Right forelimb (tissue), 1 donor: ENCODE measurements at regions not wholly inside any gene's neighbourhood (a gene's known extent, or its start where the extent isn't known, plus 50 kb on each side); places are given as distances from the start of the nearest gene placed in this dataset.
A peak's percentile ranks its signal among the peaks of the same experiment; 100 is the strongest.
"Not testable (repeated sequence)": the region's sequence is repeated elsewhere in the genome, so short reads cannot be mapped to it uniquely, and the experiment has no call there.

Experiments
- DNase-seq: peaks from one replicate; pipeline ENCODE4 v3.0.0-alpha.2; 2018

DNA sequence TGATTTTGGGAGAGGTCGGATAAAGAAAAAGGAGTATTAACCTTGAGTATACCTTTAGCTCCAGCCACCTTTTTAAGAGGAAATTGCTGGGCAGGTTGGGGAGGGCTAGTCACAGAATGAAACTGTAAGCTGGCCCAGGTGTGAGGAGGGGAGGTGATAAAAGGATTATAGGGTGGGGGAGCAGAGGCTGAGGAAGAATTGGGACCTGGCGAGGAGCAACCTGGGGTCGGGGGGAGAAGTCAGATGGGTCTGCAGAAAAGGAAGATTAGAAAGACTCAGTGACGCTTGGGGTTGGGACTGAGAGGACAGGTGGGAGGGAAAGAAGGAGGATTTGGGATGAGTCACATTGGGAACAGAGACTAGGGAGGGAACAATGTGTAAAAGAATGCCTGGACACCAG, 1548.5 kb upstream of the WWC1 start:
- DNase-seq: not testable (repeated sequence)

DNA sequence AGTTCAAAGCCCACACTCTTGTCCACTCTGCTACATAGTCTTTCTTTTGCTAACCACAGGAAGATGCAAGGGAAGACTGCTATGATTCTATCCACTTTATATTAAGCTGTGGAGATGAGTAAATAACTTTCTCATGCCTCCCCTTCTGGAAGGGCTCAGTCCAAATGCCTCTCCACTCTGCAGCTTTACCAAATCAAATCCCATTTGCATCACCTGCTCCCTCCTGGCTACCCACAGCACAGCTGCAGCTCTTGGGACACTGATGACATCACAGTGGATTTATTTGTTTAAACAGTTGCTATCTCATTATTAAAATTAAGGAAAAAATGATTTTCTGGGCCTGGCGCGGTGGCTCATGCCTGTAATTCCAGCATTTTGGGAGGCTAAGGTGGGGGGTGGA, 1544.9 kb upstream of the WWC1 start:
- DNase-seq: no peak

DNA sequence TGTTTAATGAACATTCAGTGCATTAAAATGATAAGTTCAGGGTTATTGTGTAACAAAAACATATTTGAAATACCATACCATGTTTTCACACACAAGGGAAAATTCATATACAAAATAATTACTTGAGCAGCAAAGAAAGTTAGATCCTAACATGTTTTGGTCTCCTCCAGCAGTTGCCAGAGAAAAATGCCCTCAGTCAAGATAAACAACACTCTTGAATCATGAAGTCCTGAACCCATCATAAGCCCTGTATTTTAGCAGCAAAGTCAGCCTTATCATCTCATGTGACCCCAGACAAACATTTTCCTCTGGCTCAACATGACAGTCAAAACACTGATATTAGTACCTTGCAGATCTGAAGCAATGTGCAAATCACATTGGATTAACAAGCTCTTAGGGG, 1541.1 kb upstream of the WWC1 start:
- no peak for DNase-seq

DNA sequence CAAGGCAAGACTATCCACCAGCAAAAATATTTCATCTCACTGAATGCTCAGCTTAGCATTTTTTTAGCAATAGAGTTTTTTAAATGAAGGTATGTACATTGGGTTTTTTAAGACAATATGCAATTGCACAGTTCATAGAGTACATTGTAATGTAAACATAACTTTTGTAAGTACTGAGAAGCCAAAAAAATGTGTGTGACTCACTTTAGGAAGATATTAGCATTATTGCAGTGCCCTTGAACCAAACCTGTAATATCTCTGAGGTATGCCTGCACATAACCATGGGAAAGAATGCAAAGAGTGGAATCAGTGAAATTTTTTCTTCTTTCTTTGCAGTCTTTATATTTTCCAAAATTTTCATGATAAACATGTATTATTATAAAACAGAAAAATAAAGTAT, 1533.3 kb upstream of the WWC1 start:
- DNase-seq: no peak

DNA sequence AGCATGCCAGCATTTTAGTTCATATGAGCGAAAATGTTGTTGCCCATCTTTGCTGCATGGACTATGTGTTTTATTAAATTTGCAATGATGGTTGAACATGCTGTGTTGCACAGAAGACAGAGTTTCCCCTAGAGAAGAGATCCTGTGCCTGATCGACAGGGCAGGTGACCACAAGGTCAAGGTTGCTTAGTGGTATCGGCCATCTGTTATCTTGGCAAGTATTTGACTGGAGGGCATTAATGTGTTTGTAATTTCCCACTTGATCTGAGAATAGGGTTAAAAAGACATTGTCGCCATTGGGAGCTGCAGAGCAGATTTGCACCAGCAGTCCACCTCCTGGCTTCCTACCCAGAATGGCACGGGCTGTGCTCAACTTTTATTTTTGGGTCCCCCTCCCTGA, 1523.6 kb upstream of the WWC1 start:
- DNase-seq: no peak

DNA sequence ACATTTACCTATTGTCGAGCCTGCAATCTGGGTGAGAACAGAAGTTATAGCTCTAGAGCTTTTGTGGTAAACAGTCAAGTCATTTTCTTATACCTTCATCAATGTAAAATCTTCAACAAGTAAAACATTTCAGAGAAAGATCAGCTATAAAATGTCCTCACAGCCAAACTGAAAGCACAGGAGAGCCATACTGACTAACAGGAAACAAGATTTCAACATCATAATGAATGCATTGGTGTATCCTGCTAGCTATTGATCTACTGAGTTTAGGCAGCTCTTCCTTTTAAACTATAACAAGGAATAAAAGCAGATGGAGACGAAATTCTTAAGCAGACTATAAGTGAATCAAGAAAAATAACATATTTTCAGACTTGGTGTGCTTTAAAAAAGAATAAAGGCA, 1522.9 kb upstream of the WWC1 start:
- DNase-seq: no peak

DNA sequence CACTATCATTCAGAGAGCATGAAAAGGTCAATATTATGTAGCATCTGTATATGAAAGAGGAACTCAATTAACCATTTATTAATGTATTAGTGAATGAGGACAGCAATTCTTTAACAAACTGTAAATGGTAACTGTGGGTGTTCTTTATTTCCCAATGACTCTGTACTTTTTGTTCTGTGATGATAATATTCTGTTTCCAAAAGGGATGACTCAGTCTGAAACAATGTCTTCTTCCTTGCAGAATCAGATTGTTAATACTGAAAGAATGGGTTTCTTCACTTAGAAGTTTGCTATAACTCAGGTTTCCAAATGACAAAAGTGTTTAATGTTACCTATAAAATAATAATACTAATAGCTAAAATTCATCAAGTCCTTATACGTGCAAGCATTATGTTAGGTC, 1518.7 kb upstream of the WWC1 start:
- DNase-seq: no peak

DNA sequence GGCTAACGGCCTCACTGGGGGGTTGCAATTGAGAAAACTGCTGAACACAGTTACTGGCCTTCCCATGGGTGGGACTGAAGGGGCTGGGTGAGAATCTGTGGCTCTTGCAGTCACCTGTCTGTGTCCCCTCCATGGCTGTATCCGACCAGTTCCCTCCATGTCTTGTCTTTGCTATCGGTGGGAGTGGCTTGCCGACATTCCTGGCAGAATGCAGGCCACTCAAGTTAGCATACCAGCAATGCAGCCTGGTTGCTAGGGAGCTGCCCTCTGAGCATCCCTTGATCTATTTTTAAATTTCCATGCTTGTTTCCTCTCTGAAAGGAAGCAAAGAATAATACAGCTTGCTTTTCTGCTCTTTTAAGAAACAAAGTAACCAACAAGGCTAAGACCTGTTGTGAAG, 1509.7 kb upstream of the WWC1 start:
- DNase-seq: no peak

DNA sequence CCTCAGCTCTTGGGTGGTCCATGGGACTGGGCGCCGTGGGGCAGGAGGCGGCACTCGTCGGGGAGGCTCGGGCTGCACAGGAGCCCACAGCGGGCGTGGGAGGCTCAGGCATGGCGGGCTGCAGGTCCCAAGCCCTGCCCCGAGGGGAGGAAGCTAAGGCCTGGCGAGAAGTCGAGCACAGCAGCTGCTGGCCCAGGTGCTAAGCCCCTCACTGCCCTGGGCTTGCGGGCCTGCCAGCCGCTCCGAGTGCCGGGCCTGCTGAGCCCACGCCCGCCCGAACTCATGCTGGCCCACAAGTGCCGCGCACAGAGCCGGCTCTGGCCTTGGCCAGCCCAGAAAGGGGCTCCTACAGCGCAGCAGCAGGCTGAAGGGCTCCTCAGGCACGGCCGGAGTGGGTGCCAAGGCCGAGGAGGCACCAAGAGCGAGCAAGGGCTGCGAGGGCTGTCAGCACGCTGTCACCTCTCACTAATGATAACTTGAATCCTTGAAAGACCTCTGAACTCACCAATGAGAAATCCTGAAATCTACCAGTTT, 1506.8 kb upstream of the WWC1 start:
- DNase-seq: no peak

DNA sequence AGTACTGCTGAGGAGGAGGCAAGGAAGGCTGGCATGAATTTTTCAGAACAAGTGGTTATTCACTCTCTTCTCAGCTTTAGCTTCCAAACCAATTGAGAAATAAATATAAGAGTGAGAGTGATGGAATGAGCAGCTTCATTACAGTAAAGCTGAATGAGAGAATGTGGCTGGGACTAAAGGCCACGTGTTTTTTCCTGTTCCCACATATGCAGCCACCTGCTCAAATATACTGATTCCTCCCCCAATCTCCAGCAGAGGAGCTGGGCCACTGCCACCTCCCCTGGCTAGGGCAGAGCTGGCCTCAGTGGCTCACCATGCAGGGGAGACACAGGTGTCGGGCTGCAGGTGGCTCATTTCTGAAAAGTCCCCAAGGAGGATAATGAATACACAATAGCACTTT, 1505.3 kb upstream of the WWC1 start:
- DNase-seq: no peak

DNA sequence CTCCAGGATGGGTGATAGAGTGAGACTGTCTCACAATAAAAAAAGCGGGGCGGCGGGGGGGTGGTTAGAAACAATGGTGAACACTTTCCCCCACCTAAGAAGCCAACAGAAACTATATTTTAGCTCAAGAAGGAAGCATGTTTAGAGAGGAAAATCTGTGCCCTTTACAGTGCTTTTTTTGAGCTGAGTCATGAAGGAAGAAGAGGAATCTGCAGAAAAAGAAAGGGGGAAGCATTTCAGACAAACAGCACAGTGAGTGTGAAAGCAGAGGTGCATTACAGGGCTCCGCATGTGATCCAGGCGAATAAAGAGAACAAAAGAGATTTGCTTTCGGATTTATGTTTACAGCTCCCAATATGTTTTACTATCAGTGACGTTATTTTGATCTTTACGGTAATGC, 1504.6 kb upstream of the WWC1 start:
- no peak for DNase-seq

DNA sequence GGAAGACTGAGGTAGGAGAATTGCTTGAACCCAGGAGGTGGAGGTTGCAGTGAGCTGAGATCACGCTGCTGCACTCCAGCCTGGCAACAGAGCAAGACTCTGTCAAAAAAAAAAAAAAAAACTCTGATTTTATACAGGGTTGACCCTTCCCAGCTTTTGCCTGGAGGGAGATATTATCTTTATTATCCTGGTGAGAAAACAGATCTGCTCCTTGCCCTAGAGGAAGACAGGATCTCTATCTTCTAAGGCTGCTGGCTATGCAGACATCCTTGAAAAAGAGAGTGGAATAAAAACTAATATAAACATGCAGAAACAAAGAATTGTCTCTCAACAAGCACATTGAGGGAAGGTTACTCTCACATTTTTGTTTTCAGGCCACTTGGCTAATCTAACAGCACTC, 1503.4 kb upstream of the WWC1 start:
- DNase-seq: no peak

DNA sequence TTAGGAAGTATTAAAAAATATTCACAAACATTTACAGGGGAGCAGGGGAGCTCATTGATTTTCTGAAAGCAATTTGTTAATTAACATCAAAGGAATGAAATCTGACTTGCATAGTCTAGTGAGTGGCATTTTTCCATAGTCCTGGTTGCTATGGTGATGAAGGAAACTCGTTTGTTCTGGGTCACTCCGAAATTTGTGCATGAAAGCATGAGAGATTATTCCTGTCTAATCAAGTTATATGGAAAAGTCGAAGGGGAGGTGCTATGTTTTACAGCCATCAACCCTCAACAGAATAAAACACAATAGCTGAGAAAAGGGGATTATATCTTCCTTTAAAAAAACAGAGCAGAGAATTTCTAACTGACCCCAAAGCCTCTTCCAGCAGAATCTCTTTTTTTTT, 1495.7 kb upstream of the WWC1 start:
- no peak for DNase-seq

DNA sequence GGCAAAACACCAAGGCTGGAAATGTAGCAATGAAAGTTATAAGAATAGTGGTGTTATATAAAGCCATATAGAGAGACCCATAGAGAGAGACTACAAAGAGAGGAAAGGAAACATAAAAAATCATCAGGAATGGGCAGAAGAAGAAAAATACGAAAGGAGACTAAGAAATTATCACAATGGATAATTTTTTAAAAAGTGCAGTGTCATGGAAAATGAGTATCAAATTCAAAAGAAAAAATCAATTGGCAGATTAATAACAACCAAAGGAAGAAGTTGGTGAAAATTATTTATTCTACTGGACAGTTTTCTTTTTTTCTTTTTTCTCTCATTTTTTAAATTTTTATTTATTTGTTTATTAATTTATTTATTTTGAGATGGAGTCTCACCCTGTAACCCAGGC, 1488.4 kb upstream of the WWC1 start:
- DNase-seq: no peak

DNA sequence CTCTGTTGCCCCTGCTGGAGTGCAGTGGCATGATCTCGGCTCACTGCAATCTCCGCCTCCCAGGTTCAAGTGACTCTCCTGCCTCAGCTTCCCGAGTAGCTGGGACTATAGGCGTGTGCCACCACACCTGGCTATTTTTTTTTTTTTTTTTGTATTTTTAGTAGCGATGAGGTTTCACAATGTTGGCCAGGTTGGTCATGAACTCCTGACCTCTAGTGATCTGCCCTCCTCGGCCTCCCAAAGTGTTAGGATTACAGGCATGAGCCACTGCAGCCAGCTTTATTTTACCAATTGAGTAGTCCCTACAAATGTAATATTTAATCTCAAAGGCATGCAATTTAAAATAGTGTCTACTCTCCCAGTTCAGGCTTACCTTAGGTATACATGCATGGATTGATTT, 1487.2 kb upstream of the WWC1 start:
- DNase-seq: not testable (repeated sequence)

DNA sequence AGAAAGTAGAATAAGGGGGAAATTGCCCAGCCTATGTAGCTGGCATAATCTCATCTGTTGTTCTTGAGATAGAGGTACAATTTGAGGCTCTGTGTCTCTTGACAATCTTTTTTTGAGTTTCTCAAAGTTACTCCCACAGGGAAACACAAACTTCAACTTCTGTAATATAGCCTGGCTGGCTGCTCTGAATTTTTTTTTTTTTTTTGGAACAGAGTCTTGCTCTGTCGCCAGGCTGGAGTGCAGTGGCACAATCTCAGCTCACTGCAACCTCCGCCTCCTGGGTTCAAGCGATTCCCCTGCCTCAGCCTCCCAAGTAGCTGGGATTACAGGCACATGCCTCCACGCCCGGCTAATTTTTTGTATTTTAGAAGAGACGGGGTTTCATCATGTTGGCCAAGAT, 1486.8 kb upstream of the WWC1 start:
- not testable (repeated sequence) for DNase-seq

DNA sequence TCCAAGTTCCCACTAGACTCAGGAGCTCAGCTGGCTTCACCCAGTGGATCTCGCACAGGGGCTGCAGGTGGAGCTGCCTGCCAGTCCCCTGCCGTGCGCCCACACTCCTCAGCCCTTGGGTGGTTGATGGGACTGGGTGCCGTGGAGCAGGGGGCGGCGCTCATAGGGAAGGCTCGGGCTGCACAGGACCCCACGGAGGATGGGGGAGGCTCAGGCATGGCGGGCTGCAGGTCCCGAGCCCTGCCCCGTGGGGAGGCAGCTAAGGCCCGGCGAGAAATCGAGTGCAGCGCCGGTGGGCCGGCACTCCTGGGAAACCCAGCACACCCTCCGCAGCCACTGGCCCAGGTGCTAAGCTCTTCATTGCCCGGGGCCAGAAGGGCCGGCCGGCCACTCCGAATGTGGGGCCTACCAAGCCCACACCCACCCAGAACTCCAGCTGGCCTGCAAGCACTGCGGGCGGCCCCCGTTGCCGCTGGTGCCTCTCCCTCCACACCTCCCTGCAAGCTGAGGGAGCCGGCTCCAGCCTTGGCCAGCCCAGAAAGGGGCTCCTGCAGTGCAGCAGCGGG, 1481.3 kb upstream of the WWC1 start:
- DNase-seq: not testable (repeated sequence)

DNA sequence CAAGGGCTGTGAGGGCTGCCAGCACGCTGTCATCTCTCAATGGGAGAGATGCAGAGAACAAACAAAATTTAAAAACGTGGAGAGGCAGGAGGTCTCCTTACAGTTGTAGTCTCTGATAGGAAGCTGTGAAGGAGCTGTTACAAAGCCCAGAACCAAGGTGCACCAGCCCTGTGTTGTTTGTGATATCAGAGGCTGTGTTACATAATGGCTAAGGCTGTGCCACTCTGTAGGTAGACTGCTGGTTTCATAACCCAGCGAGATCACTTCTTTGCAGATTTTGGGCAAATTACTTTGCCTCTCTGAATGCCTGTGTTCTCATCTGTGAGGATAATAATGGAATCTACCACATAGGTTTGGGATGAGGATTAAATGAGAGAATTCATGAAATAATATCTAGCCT, 1480.7 kb upstream of the WWC1 start:
- no peak for DNase-seq

DNA sequence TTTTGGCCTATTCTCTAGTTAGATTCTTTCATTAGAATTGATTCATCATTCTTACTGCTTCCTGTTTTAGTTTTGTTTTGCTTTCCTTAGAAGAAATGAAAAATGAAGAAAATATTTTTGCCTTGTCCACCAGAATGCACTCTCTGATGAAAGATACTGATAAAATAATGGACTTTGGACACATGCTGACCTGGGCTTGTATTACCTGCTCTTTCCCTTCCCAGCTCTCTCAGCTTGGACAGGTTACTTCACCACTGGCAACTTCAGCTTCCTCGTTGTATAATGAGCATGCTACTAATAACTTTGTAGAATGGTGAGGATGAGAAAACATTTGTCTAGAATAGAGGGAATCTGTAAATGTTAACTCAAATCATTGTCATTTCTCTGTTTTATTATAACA, 1468.1 kb upstream of the WWC1 start:
- no peak for DNase-seq

DNA sequence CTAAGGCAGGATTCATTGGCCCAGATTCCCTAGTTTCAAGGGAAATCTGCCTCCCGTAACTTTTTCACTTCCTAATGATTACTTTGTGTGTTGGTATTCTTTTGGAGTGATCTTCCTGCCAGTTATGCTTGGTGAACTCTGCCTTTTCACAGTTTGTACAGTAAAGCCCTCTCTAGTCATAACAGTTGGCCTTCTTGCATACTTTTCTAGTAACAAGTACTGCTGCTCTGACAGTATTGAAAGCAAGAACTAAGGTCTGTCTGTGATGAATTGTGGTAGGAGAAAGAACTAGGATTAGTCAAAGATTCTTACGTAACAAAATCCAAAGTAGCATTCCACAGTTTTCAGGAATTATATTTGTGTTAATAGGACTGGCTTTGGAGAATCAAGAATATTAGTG, 1457.2 kb upstream of the WWC1 start:
- DNase-seq: no peak

DNA sequence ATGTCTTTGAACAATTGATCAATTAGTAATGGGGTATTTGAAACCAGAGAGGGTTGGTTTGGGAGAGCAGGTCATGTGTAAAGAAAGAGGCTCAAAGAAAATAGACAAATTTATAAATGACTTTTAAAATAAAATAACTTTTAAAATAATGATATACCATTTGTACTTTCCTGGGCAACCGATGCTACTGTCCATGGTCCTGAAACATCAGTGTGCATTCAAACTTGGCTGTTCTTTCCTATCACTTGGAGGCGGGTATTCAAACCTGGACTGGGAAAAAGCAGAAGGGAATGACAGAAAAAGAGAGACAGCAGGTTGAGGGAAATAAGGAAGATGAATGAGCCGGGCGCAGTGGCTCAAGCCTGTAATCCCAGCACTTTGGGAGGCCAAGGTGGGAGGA, 1446.4 kb upstream of the WWC1 start:
- DNase-seq: peak; percentile 48

DNA sequence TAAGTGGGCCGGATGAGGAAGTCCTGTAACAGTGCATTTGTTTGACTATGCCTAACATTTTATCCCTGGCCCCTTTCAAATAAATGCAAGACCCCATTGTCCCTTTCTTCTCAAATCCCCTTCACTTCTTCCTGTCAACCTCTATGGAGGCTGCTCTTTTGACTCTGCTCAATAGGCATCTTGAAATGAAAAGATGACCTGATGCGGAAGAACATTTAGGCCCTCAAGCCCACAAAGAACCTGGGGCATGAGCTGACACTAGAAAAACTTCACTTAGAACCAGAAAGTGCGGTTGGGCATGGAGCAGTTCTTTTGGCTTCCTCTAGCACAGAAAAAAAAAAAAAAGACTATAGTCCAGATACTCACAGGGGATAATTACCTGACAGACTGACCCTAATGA, 1434.7 kb upstream of the WWC1 start:
- no peak for DNase-seq

DNA sequence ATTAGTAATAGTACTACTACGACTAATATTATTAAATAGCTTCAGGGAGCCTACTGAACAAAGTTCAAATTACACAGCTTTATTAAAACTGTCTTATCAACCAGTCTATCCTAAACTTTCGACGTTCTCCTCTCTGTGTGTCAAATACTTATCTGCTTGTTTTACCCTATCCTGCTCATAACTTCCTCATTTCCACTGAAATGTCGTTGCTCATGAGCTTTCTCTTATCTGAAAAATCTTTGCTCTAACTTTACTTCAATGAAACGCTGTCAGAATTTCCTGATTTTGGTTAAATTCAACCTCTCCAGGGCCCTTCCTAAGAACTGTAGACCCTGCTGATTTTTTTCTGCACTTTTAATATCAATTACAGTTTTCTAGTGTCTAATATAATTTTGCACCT, 1431.0 kb upstream of the WWC1 start:
- DNase-seq: no peak

DNA sequence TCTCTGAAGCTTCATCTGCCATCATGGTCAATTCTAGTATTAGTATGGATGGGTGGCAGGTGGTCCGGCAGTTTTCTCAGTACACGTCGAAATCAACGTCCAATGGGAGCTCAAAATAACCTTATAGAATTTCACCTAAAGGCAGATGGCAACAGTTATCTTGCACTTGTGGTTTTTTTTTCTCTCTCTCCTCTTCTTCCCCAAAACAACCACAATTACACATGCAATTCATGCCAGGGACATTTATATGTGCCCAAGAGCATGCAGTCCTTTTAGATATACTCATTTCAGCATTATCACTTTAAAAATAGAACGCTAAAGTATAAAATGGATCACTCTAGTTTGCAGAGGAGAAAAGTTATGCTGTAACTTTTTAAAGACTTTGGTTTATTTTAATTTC, 1428.9 kb upstream of the WWC1 start:
- no peak for DNase-seq

DNA sequence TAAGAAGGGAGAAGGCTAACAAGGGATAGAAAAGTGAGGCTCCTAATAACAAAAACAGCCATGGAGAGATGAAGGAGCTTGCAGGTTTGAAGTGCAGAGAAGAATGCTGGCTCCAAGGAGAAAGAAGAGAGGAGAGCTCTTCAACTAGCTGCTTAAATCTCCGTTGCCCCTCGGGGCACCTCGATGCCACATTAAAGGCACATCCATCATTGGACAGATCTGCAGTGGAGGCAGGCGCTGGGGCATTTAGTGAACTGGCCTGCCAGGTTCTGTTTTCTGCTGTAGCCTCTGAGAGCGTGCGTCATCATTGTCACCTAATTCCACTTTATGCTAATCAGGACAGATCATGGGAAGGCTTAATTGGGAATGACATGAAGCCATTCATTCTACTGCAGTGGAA, 1426.2 kb upstream of the WWC1 start:
- DNase-seq: no peak

DNA sequence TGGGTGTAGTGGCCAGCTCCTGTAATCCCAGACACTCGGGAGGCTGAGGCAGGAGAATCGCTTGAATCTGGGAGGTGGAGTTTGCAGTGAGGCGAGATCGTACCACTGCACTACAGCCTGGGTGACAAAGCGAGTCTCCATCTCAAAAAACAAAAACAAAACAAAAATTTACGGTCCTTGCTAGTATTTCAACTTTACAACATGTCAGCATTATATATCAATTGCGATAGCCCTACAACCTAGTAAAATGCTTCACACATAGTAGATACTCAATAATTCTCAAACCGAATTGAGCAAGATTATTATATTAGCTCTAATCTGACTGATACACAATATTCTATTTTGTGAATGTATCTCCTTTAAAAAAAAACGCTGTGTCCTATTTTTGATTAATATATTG, 1411.0 kb upstream of the WWC1 start:
- DNase-seq: no peak
